ENCODE measurements at regions not wholly inside any gene's neighbourhood (a gene's known extent, or its start where the extent isn't known, plus 50 kb on each side); places are given as distances from the start of the nearest gene placed in this dataset.

- ChIA-PET CTCF (interaction anchor here (1.4 to 2.0 kb wide), 2 partner anchors 39 kb away, joined by 4 read pairs; no protein-coding TSS in a partner anchor), POLR2A (no interaction called here)
- no peak overlapping the region for H3K27ac Mint-ChIP-seq (ENCODE audit: low read depth, unreplicated experiment)
- BruUV-seq (replicated peaks): no TSS peak
- intact Hi-C loops (cut with micrococcal nuclease): no loop called here
- no peak overlapping the region for H3K4me3 Mint-ChIP-seq (ENCODE audit: unreplicated experiment)
- DNase-seq (ENCODE audit: unreplicated experiment): no peak
- TF ChIP-seq, protein P1, sequence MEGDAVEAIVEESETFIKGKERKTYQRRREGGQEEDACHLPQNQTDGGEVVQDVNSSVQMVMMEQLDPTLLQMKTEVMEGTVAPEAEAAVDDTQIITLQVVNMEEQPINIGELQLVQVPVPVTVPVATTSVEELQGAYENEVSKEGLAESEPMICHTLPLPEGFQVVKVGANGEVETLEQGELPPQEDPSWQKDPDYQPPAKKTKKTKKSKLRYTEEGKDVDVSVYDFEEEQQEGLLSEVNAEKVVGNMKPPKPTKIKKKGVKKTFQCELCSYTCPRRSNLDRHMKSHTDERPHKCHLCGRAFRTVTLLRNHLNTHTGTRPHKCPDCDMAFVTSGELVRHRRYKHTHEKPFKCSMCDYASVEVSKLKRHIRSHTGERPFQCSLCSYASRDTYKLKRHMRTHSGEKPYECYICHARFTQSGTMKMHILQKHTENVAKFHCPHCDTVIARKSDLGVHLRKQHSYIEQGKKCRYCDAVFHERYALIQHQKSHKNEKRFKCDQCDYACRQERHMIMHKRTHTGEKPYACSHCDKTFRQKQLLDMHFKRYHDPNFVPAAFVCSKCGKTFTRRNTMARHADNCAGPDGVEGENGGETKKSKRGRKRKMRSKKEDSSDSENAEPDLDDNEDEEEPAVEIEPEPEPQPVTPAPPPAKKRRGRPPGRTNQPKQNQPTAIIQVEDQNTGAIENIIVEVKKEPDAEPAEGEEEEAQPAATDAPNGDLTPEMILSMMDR (IDR thresholded peaks at IDR 0.05; ENCODE audit: unreplicated experiment): no peak
- H3K9me3 Mint-ChIP-seq (ENCODE audit: unreplicated experiment): peaks cover 7% of the 10 kb centered on the region
- H3K36me3 Mint-ChIP-seq (ENCODE audit: insufficient read depth, unreplicated experiment): no peaks in the 10 kb centered on the region
- H3K27me3 Mint-ChIP-seq (ENCODE audit: insufficient read depth, unreplicated experiment): peaks cover 13% of the 10 kb centered on the region
- no peaks in the 10 kb centered on the region for H3K4me1 Mint-ChIP-seq (ENCODE audit: insufficient read depth, unreplicated experiment)
These were observed 206.8 kb upstream of the HABP2 start for GRCh38 chr10:113345826-113346624.

GRCh38 chr10:113347508-113347907 lies 205.3 kb upstream of the HABP2 start:
- H3K9me3 Mint-ChIP-seq (ENCODE audit: unreplicated experiment): peaks cover 7% of the 10 kb centered on the region
- H3K36me3 Mint-ChIP-seq (ENCODE audit: insufficient read depth, unreplicated experiment): no peaks in the 10 kb centered on the region
- peaks cover 21% of the 10 kb centered on the region for H3K27me3 Mint-ChIP-seq (ENCODE audit: insufficient read depth, unreplicated experiment)
- no peak for DNase-seq (ENCODE audit: unreplicated experiment)
- no peak overlapping the region for H3K4me3 Mint-ChIP-seq (ENCODE audit: unreplicated experiment)
- ChIA-PET POLR2A (interaction anchor here (0.7 kb wide), 1 partner anchor 9 kb away, joined by 3 read pairs; no protein-coding TSS in a partner anchor), CTCF (interaction anchor here (0.8 to 1.4 kb wide), 2 partner anchors 16 to 38 kb away, joined by 3 to 4 read pairs; no protein-coding TSS in a partner anchor)
- BruUV-seq (replicated peaks): no TSS peak
- no peaks in the 10 kb centered on the region for H3K4me1 Mint-ChIP-seq (ENCODE audit: insufficient read depth, unreplicated experiment)
- H3K27ac Mint-ChIP-seq (ENCODE audit: low read depth, unreplicated experiment): no peak overlapping the region
- intact Hi-C loops (cut with micrococcal nuclease): no loop called here
- TF ChIP-seq, protein P1 (IDR thresholded peaks at IDR 0.05; ENCODE audit: unreplicated experiment): no peak

GRCh38 chr10:113348694-113349093 lies 204.2 kb upstream of the HABP2 start:
- Mint-ChIP-seq H3K4me1 (ENCODE audit: insufficient read depth, unreplicated experiment) (no peaks in the 10 kb centered on the region), H3K27ac (ENCODE audit: low read depth, unreplicated experiment) (no peak overlapping the region), H3K36me3 (ENCODE audit: insufficient read depth, unreplicated experiment) (no peaks in the 10 kb centered on the region), H3K27me3 (ENCODE audit: insufficient read depth, unreplicated experiment) (peaks cover 24% of the 10 kb centered on the region), H3K9me3 (ENCODE audit: unreplicated experiment) (peaks cover 7% of the 10 kb centered on the region), H3K4me3 (ENCODE audit: unreplicated experiment) (no peak overlapping the region)
- no TSS peak for BruUV-seq (replicated peaks)
- no peak for DNase-seq (ENCODE audit: unreplicated experiment)
- ChIA-PET CTCF (interaction anchor here (0.6 kb wide), 1 partner anchor 11 kb away, joined by 3 read pairs; no protein-coding TSS in a partner anchor), POLR2A (no interaction called here)
- intact Hi-C loops (cut with micrococcal nuclease): no loop called here
- TF ChIP-seq, protein P1 (IDR thresholded peaks at IDR 0.05; ENCODE audit: unreplicated experiment): no peak

DNA sequence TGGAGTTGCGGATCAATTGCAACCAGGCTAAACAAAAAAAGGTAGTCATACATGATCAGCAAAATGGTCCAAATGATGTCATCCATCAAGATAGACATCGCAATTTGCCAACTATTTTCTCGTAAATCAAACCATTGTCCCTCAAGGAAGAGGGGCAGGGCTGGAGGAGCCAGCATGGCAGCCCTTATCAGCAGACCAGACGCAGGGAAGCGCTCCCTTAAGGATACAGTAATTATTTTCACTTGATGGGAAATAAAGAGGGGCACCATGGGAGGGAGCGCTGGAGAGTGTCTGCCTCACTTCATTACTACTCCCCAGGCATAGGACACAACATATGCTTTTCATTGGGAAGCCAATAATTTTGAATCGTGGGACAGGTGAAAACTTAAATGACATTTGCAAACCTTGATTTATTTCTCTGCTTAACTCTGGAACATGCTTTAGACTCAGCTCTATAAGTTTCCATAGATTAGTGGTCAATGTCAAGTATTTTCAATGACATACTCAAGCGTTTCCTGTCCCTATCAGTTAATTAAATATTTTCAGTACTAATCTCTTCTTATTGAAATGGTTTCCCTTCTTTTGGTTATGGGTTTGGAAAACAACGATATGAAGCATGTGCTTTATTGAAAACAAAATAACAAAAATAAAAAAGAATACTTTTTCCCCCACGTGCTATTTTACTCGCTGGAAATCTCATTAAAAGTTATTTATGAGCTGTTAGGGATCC lies 202.4 kb upstream of the HABP2 start:
- Mint-ChIP-seq H3K27ac (ENCODE audit: low read depth, unreplicated experiment) (no peak overlapping the region), H3K4me3 (ENCODE audit: unreplicated experiment) (no peak overlapping the region), H3K36me3 (ENCODE audit: insufficient read depth, unreplicated experiment) (no peaks in the 10 kb centered on the region), H3K27me3 (ENCODE audit: insufficient read depth, unreplicated experiment) (peaks cover 36% of the 10 kb centered on the region), H3K9me3 (ENCODE audit: unreplicated experiment) (peaks cover 7% of the 10 kb centered on the region), H3K4me1 (ENCODE audit: insufficient read depth, unreplicated experiment) (no peaks in the 10 kb centered on the region)
- ChIA-PET CTCF (interaction anchor here (0.6 to 1.5 kb wide), 2 partner anchors 135 to 231 kb away, joined by 3 to 4 read pairs; no protein-coding TSS in a partner anchor), POLR2A (no interaction called here)
- DNase-seq (ENCODE audit: unreplicated experiment): no peak
- no TSS peak for BruUV-seq (replicated peaks)
- intact Hi-C loops (cut with micrococcal nuclease): no loop called here
- TF ChIP-seq, protein P1 (IDR thresholded peaks at IDR 0.05; ENCODE audit: unreplicated experiment): no peak
